ENCODE measurements at regions not wholly inside any gene's neighbourhood (a gene's known extent, or its start where the extent isn't known, plus 50 kb on each side); places are given as distances from the start of the nearest gene placed in this dataset.

- no peaks in the 10 kb centered on the region for H3K27me3 ChIP-seq (ENCODE audit: control insufficient read depth in 1 of 2, insufficient read depth in 2 of 2, low read length in 2 of 2)
- in situ Hi-C loops (cut with HindIII; ENCODE audit: extremely low pct_ligation_motif_present, low pct_unique_long_range_greater_than_20kb) (no loop called here), intact Hi-C loops (cut with micrococcal nuclease; ENCODE audit: unreplicated experiment) (no loop called here)
- H3K79me2 ChIP-seq (ENCODE audit: insufficient read depth, low read length) = no peaks in the 10 kb centered on the region
- no peak overlapping the region for H2AFZ ChIP-seq (ENCODE audit: low read length)
- DNase-seq (ENCODE audit: low spot score) = no peak
- no peaks in the 10 kb centered on the region for H3K36me3 ChIP-seq (replicated peaks in 1 of 2; ENCODE audit: control insufficient read depth in 1 of 2, insufficient read depth in 2 of 2, low read length in 2 of 2)
- WGBS (ENCODE audit: low lambda C conversion rate) = under 1% methylated on average over 4 of the region's 4 CpGs
- ATAC-seq = no peak
- CTCF ChIA-PET (ENCODE audit: low intra/inter-chr PET ratio, low total read pairs) = no interaction called here
- POLR2A ChIA-PET = no interaction called here
- no peaks in the 10 kb centered on the region for H3K9me3 ChIP-seq (ENCODE audit: low read length)
- no TSS peak for BruUV-seq (replicated peaks)
- H3K4me1 ChIP-seq (ENCODE audit: insufficient read depth, low read length) = no peaks in the 10 kb centered on the region
- H4K20me1 ChIP-seq (ENCODE audit: insufficient read depth, low read length) = no peaks in the 10 kb centered on the region
- H3K9ac ChIP-seq (ENCODE audit: insufficient read depth, low read depth, low read length) = no peak overlapping the region
- FAIRE-seq = no peak
- H3K4me3 ChIP-seq (replicated peaks in 1 of 3; ENCODE audit: insufficient read depth in 1 of 3, low read depth in 2 of 3, low read length in 3 of 3) = no peak overlapping the region
- no peak overlapping the region for H3K27ac ChIP-seq (ENCODE audit: extremely low read length, insufficient read depth, low read length)
- H3K4me2 ChIP-seq (ENCODE audit: low read depth, low read length) = no peak overlapping the region
- no peak for TF ChIP-seq SRSF1 (optimal IDR thresholded peaks at IDR 0.05; ENCODE audit: low read depth, low read length)
- no peak for TF ChIP-seq ARID2 (CRISPR knock-in tag; IDR thresholded peaks at IDR 0.05; ENCODE audit: borderline replicate concordance)
- no peak for TF ChIP-seq ZNF878 (CRISPR knock-in tag; IDR thresholded peaks at IDR 0.05)
- no peak for TF ChIP-seq KLF9 (CRISPR knock-in tag; IDR thresholded peaks at IDR 0.05; ENCODE audit: low read depth)
- no peak for TF ChIP-seq ZFP1 (CRISPR knock-in tag; IDR thresholded peaks at IDR 0.05)
- no peak for TF ChIP-seq RAD21 (CRISPR knock-in tag; IDR thresholded peaks at IDR 0.05)
- TF ChIP-seq AHDC1 (CRISPR knock-in tag; IDR thresholded peaks at IDR 0.05; ENCODE audit: borderline replicate concordance) = no peak
- no peak for TF ChIP-seq RXRB (CRISPR knock-in tag; IDR thresholded peaks at IDR 0.05; ENCODE audit: borderline replicate concordance)
Measured at GRCh38 chr3:166085164-166085856, 248.1 kb upstream of the BCHE start.

All from HepG2 (cell line).